NCI-H1417 (cell line): ENCODE measurements at regions not wholly inside any gene's neighbourhood (a gene's known extent, or its start where the extent isn't known, plus 50 kb on each side); places are given as distances from the start of the nearest gene placed in this dataset.
A peak's percentile ranks its signal among the peaks of the same experiment; 100 is the strongest.

Experiments used
- DNase-seq, 3 experiments: peaks; one replicate each; lab custom pipeline; 2025; lab: John Stamatoyannopoulos, UW

- no peak for DNase-seq
These were observed 281.5 kb downstream of the EN1 start for GRCh38 chr2:118565786-118566540.

- no peak for DNase-seq
These were observed 282.1 kb downstream of the EN1 start for GRCh38 chr2:118565301-118565700.

- DNase-seq: no peak
These were observed 285.3 kb downstream of the EN1 start for GRCh38 chr2:118562144-118562543.

- no peak for DNase-seq
These were observed 288.6 kb downstream of the EN1 start for GRCh38 chr2:118558846-118559245.

- no peak for DNase-seq
These were observed 289.7 kb downstream of the EN1 start for GRCh38 chr2:118557791-118558190.

- no peak for DNase-seq
These were observed 290.4 kb downstream of the EN1 start for GRCh38 chr2:118557016-118557415.

- DNase-seq: no peak
These were observed 292.8 kb downstream of the EN1 start for GRCh38 chr2:118554616-118555015.

GRCh38 chr2:118549503-118549902 lies 297.9 kb downstream of the EN1 start:
- no peak for DNase-seq

- peak in 1 of 3 experiments; percentile 5 for DNase-seq
These were observed 298.5 kb downstream of the EN1 start for GRCh38 chr2:118548880-118549488.

- DNase-seq: peak in 1 of 3 experiments; percentile 6
These were observed 308.2 kb downstream of the EN1 start for GRCh38 chr2:118539290-118539689.

- no peak for DNase-seq
These were observed 311.1 kb downstream of the EN1 start for GRCh38 chr2:118536306-118536705.

- DNase-seq: no peak
These were observed 311.6 kb downstream of the EN1 start for GRCh38 chr2:118535818-118536212.

- no peak for DNase-seq
These were observed 312.2 kb downstream of the EN1 start for GRCh38 chr2:118535171-118535817.

- peak in 1 of 3 experiments; percentile 21 for DNase-seq
These were observed 316.5 kb downstream of the EN1 start for GRCh38 chr2:118530976-118531375.

- peak in 2 of 3 experiments; percentile 11 to 70 for DNase-seq
These were observed 317.4 kb downstream of the EN1 start for GRCh38 chr2:118529908-118530599.

- DNase-seq: no peak
These were observed 319.9 kb downstream of the EN1 start for GRCh38 chr2:118527571-118527970.

- DNase-seq: no peak
These were observed 322.1 kb downstream of the EN1 start for GRCh38 chr2:118525346-118525745.

- no peak for DNase-seq
These were observed 322.5 kb downstream of the EN1 start for GRCh38 chr2:118524911-118525310.

- no peak for DNase-seq
These were observed 323.7 kb downstream of the EN1 start for GRCh38 chr2:118523761-118524160.

- no peak for DNase-seq
These were observed 325.5 kb downstream of the EN1 start for GRCh38 chr2:118521960-118522359.

- DNase-seq: no peak
These were observed 326.2 kb downstream of the EN1 start for GRCh38 chr2:118521272-118521671.

- DNase-seq: no peak
These were observed 327.2 kb downstream of the EN1 start for GRCh38 chr2:118520246-118520645.

GRCh38 chr2:118519511-118519910 lies 327.9 kb downstream of the EN1 start:
- DNase-seq: no peak
